ENCODE measurements at regions not wholly inside any gene's neighbourhood (a gene's known extent, or its start where the extent isn't known, plus 50 kb on each side); places are given as distances from the start of the nearest gene placed in this dataset.

GRCh38 chr2:18901242-18901641 lies 311.9 kb upstream of the NT5C1B start:
- Histone ChIP-seq H3K36me3 (ENCODE audit: insufficient read depth, low read length) (no peaks in the 10 kb centered on the region), H4K20me1 (ENCODE audit: insufficient read depth) (no peaks in the 10 kb centered on the region), H3K9me2 (ENCODE audit: insufficient read depth, low read length) (no peaks in the 10 kb centered on the region), H3K9ac (ENCODE audit: low read length) (no peak overlapping the region), H3K27ac (ENCODE audit: low read length) (no peak overlapping the region), H3K79me2 (replicated peaks; ENCODE audit: insufficient read depth, low read length) (no peaks in the 10 kb centered on the region), H3K9me3 (ENCODE audit: low read length) (no peaks in the 10 kb centered on the region), H3F3A (ENCODE audit: insufficient read depth, low read length, poor library complexity, severe bottlenecking) (no peaks in the 10 kb centered on the region), H3K4me2 (ENCODE audit: low read length) (no peak overlapping the region), H3K4me3 (ENCODE audit: low read length) (no peak overlapping the region), H2AFZ (ENCODE audit: low read depth, low read length) (no peak overlapping the region), H3K27me3 (ENCODE audit: insufficient read depth, low read depth, low read length) (no peaks in the 10 kb centered on the region)
- TF ChIP-seq TAF1 (IDR thresholded peaks at IDR 0.05; ENCODE audit: low read depth), result no peak

- Histone ChIP-seq H4K20me1 (ENCODE audit: insufficient read depth) (no peaks in the 10 kb centered on the region), H3K36me3 (ENCODE audit: insufficient read depth, low read length) (no peaks in the 10 kb centered on the region), H3F3A (ENCODE audit: insufficient read depth, low read length, poor library complexity, severe bottlenecking) (no peaks in the 10 kb centered on the region), H3K27ac (ENCODE audit: low read length) (no peak overlapping the region), H3K79me2 (replicated peaks; ENCODE audit: insufficient read depth, low read length) (no peaks in the 10 kb centered on the region), H3K9ac (ENCODE audit: low read length) (no peak overlapping the region), H3K9me2 (ENCODE audit: insufficient read depth, low read length) (no peaks in the 10 kb centered on the region), H3K27me3 (ENCODE audit: insufficient read depth, low read depth, low read length) (no peaks in the 10 kb centered on the region), H3K4me2 (ENCODE audit: low read length) (no peak overlapping the region), H3K4me3 (ENCODE audit: low read length) (no peak overlapping the region), H3K9me3 (ENCODE audit: low read length) (no peaks in the 10 kb centered on the region), H2AFZ (ENCODE audit: low read depth, low read length) (no peak overlapping the region)
- TF ChIP-seq SMC3 (conservative IDR thresholded peaks at IDR 0.05; ENCODE audit: poor library complexity), result no peak
- TF ChIP-seq REST (IDR thresholded peaks at IDR 0.05; ENCODE audit: borderline replicate concordance), result no peak
- no peak for TF ChIP-seq TAF1 (IDR thresholded peaks at IDR 0.05; ENCODE audit: low read depth)
- no peak for TF ChIP-seq MXI1 (conservative IDR thresholded peaks at IDR 0.05; ENCODE audit: poor library complexity, severe bottlenecking)
- TF ChIP-seq CTCF (IDR thresholded peaks at IDR 0.05; ENCODE audit: poor library complexity, severe bottlenecking), result no peak
- TF ChIP-seq RAD21 (conservative IDR thresholded peaks at IDR 0.05), result no peak
- no peak for TF ChIP-seq EP300 (conservative IDR thresholded peaks at IDR 0.05; ENCODE audit: poor library complexity, severe bottlenecking)
- TF ChIP-seq EZH2 (IDR thresholded peaks at IDR 0.05; ENCODE audit: borderline replicate concordance, insufficient read depth, low read length, poor library complexity, severe bottlenecking), result no peak
- TF ChIP-seq POLR2AphosphoS5 (IDR thresholded peaks at IDR 0.05), result no peak
Measured at GRCh38 chr2:18900691-18901141, 311.3 kb upstream of the NT5C1B start.

- Histone ChIP-seq H3K27ac (ENCODE audit: low read length) (no peak overlapping the region), H2AFZ (ENCODE audit: low read depth, low read length) (no peak overlapping the region), H3K36me3 (ENCODE audit: insufficient read depth, low read length) (no peaks in the 10 kb centered on the region), H3K4me3 (ENCODE audit: low read length) (no peak overlapping the region), H3K79me2 (replicated peaks; ENCODE audit: insufficient read depth, low read length) (no peaks in the 10 kb centered on the region), H3K9ac (ENCODE audit: low read length) (no peak overlapping the region), H3F3A (ENCODE audit: insufficient read depth, low read length, poor library complexity, severe bottlenecking) (no peaks in the 10 kb centered on the region), H3K4me2 (ENCODE audit: low read length) (no peak overlapping the region), H3K9me3 (ENCODE audit: low read length) (no peaks in the 10 kb centered on the region), H3K27me3 (ENCODE audit: insufficient read depth, low read depth, low read length) (no peaks in the 10 kb centered on the region), H4K20me1 (ENCODE audit: insufficient read depth) (no peaks in the 10 kb centered on the region), H3K9me2 (ENCODE audit: insufficient read depth, low read length) (no peaks in the 10 kb centered on the region)
- TF ChIP-seq CTCF (IDR thresholded peaks at IDR 0.05; ENCODE audit: poor library complexity, severe bottlenecking), result no peak
- TF ChIP-seq EZH2 (IDR thresholded peaks at IDR 0.05; ENCODE audit: borderline replicate concordance, insufficient read depth, low read length, poor library complexity, severe bottlenecking), result no peak
- no peak for TF ChIP-seq MXI1 (conservative IDR thresholded peaks at IDR 0.05; ENCODE audit: poor library complexity, severe bottlenecking)
Measured at GRCh38 chr2:18899725-18900124, 310.4 kb upstream of the NT5C1B start.

Measured in neural cell (in vitro differentiated cells).